DOHH2 (cell line): ENCODE measurements at regions not wholly inside any gene's neighbourhood (a gene's known extent, or its start where the extent isn't known, plus 50 kb on each side); places are given as distances from the start of the nearest gene placed in this dataset.

Experiments
- H3F3A ChIP-seq: fragments of 200-600 bp; sonication (generic), shearing (Covaris generic); 2 replicates; pipeline ENCODE4 v1.6.0; 2016; ENCODE audit warnings: antibody characterized with exemption, mild to moderate bottlenecking; ENCODE audit not compliant: control insufficient read depth, insufficient read depth
- H3K27ac ChIP-seq: fragments of 200-600 bp; sonication (generic); 2 replicates; pipeline ENCODE4 v1.5.1; 2014; ENCODE audit warnings: low read depth, mild to moderate bottlenecking, low read length, moderate library complexity
- H3K27me3 ChIP-seq: fragments of 200-600 bp; sonication (generic); 2 replicates; pipeline ENCODE4 v1.6.1; 2014; ENCODE audit warnings: mild to moderate bottlenecking, low read length, mixed read lengths; ENCODE audit not compliant: control insufficient read depth
- H3K36me3 ChIP-seq: fragments of 200-600 bp; sonication (generic); 2 replicates; pipeline ENCODE4 v1.6.1; 2014; ENCODE audit warnings: mild to moderate bottlenecking, low read length, moderate library complexity, mixed read lengths; ENCODE audit not compliant: control insufficient read depth
- H3K4me1 ChIP-seq: fragments of 200-600 bp; sonication (generic); 2 replicates; pipeline ENCODE4 v1.6.1; 2014; ENCODE audit warnings: mild to moderate bottlenecking, low read length, mixed read lengths; ENCODE audit not compliant: control insufficient read depth
- H3K4me2 ChIP-seq: fragments of 200-600 bp; sonication (generic); 2 replicates; pipeline ENCODE4 v1.6.0; 2014; ENCODE audit warnings: mild to moderate bottlenecking, low read length, moderate library complexity
- H3K4me3 ChIP-seq: fragments of 200-600 bp; sonication (generic); 2 replicates; pipeline ENCODE4 v1.5.1; 2014; ENCODE audit warnings: mild to moderate bottlenecking, low read length, mixed read lengths
- H3K79me2 ChIP-seq: fragments of 200-600 bp; sonication (generic); 2 replicates; pipeline ENCODE4 v1.6.1; 2014; ENCODE audit warnings: mild to moderate bottlenecking, low read length, mixed read lengths; ENCODE audit not compliant: control insufficient read depth
- H3K9me2 ChIP-seq: fragments of 200-600 bp; sonication (generic); replicated peaks from 2 replicates; pipeline ENCODE4 v1.6.1; 2014; ENCODE audit warnings: mild to moderate bottlenecking, low read length, mixed read lengths; ENCODE audit not compliant: control insufficient read depth
- H3K9me3 ChIP-seq: fragments of 200-600 bp; sonication (generic); 2 replicates; pipeline ENCODE4 v1.6.1; 2014; ENCODE audit warnings: antibody characterized with exemption, low read length, mixed read lengths; ENCODE audit not compliant: control insufficient read depth, insufficient read depth
- H4K20me1 ChIP-seq: fragments of 200-600 bp; sonication (generic); 2 replicates; pipeline ENCODE4 v1.6.0; 2014; ENCODE audit warnings: low read depth, mild to moderate bottlenecking, antibody characterized with exemption, low read length, moderate library complexity; ENCODE audit not compliant: control insufficient read depth, insufficient read depth
- EZH2phosphoT487 ChIP-seq: fragments of 200-600 bp; sonication (generic); IDR thresholded peaks from 2 replicates; pipeline ENCODE4 v1.6.1; 2017; ENCODE audit warnings: borderline replicate concordance, mild to moderate bottlenecking, antibody characterized with exemption, low read length, moderate library complexity, mixed read lengths
- TF ChIP-seq, protein P1 (sequence below): fragments of 200-600 bp; sonication (generic); IDR thresholded peaks from one replicate; pipeline ENCODE4 v1.5.1; 2014; ENCODE audit warnings: antibody characterized with exemption, mild to moderate bottlenecking, low read depth, low read length; ENCODE audit not compliant: poor library complexity, severe bottlenecking

DNA sequence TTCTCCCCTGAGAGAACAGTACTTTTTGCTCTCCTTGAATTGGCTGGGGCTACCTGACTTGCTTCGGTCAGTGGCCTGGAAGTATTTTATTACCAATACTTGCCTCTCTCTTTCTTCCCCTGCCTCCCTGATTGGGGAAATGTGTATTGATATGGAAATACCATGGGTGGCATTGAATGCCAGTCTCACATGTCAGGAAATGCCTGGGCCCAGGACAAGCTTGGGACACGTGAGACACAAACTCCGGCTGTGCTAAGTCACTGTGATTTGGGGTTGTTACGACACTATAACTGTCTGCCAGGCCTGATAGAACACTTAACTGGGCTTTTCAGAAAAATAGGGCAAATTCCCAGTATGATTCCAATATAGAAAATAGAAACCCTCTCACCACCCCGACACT is 238.3 kb downstream of the GADD45G start:
- Histone ChIP-seq H4K20me1 (no peaks in the 10 kb centered on the region), H3K27me3 (no peaks in the 10 kb centered on the region), H3K4me2 (no peak overlapping the region), H3K36me3 (no peaks in the 10 kb centered on the region), H3K4me3 (no peak overlapping the region), H3K79me2 (no peaks in the 10 kb centered on the region), H3K9me3 (no peaks in the 10 kb centered on the region), H3K27ac (no peak overlapping the region), H3K9me2 (no peaks in the 10 kb centered on the region), H3K4me1 (no peaks in the 10 kb centered on the region), H3F3A (no peaks in the 10 kb centered on the region)
- no peak for TF ChIP-seq EZH2phosphoT487
- TF ChIP-seq, protein P1, sequence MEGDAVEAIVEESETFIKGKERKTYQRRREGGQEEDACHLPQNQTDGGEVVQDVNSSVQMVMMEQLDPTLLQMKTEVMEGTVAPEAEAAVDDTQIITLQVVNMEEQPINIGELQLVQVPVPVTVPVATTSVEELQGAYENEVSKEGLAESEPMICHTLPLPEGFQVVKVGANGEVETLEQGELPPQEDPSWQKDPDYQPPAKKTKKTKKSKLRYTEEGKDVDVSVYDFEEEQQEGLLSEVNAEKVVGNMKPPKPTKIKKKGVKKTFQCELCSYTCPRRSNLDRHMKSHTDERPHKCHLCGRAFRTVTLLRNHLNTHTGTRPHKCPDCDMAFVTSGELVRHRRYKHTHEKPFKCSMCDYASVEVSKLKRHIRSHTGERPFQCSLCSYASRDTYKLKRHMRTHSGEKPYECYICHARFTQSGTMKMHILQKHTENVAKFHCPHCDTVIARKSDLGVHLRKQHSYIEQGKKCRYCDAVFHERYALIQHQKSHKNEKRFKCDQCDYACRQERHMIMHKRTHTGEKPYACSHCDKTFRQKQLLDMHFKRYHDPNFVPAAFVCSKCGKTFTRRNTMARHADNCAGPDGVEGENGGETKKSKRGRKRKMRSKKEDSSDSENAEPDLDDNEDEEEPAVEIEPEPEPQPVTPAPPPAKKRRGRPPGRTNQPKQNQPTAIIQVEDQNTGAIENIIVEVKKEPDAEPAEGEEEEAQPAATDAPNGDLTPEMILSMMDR: no peak

DNA sequence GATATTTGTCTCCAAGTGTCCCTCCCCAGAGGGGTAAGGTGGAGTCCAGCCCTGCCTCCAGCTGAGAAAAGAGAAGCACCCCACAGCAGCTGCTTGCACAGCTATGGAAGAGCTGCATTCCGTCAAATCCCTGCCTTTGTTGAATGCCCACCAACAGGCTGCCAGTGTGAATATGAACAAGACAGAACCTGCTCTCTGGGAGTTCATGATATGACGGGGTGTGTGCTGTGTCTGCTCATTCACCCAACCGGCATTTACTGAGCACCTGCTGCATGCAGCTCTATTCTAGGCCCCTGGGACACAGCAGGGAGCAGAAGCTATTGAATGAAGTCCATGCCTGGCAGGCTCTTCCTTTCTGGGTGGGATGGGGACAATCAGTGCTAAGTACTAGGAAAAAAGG is 238.8 kb downstream of the GADD45G start:
- Histone ChIP-seq H3K4me1 (no peaks in the 10 kb centered on the region), H3K27ac (no peak overlapping the region), H3K9me3 (no peaks in the 10 kb centered on the region), H3K9me2 (no peaks in the 10 kb centered on the region), H3K27me3 (no peaks in the 10 kb centered on the region), H4K20me1 (no peaks in the 10 kb centered on the region), H3K4me3 (no peak overlapping the region), H3K79me2 (no peaks in the 10 kb centered on the region), H3K4me2 (no peak overlapping the region), H3F3A (no peaks in the 10 kb centered on the region), H3K36me3 (no peaks in the 10 kb centered on the region)
- TF ChIP-seq, protein P1: no peak
- TF ChIP-seq EZH2phosphoT487: no peak

DNA sequence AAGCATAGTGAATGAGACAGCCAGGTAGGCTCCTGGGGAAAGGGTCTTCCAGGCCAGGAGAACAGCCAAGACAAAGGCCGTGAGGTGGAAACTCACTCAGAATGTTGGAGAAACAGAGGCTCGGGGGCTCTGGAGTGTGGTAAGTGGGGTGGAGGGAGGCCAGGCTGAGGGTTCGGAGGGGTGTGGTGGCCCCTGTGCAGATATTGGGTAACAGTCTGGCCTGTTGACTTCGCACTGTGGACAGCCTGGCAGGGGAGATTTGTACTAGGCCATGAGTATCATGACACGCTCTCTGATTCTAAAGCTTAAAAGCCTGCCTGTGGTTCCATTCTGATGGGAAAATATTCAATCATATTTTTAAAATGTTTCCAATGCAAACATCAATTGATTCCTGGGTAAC is 239.3 kb downstream of the GADD45G start:
- H3K79me2 ChIP-seq: no peaks in the 10 kb centered on the region
- H3K27ac ChIP-seq: no peak overlapping the region
- no peaks in the 10 kb centered on the region for H3F3A ChIP-seq
- no peaks in the 10 kb centered on the region for H3K9me2 ChIP-seq
- TF ChIP-seq EZH2phosphoT487: no peak
- TF ChIP-seq, protein P1: no peak
- H3K27me3 ChIP-seq: no peaks in the 10 kb centered on the region; the same call in 1 of the 2 replicates
- no peak overlapping the region for H3K4me3 ChIP-seq
- H3K4me1 ChIP-seq: no peaks in the 10 kb centered on the region
- no peak overlapping the region for H3K4me2 ChIP-seq
- H3K36me3 ChIP-seq: no peaks in the 10 kb centered on the region
- no peaks in the 10 kb centered on the region for H4K20me1 ChIP-seq
- no peaks in the 10 kb centered on the region for H3K9me3 ChIP-seq

DNA sequence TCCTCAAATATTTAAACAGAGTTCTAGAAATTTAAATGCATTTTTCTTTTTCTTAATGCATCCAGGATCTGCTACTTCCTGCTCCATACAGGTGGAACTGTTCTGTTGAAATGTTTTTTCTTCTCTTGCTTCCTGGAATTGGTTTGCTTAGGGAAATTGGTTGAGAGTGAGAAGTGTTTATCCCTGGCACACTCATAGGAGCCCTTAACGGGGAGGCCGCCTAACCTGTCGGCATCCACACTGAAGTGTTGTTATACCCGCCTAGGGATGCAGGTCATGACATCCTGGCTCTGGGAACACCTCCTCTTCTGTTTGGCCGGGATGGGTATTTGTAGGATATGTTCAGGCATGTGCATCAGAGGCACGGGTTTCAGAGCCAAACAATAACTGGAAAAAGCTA is 239.7 kb downstream of the GADD45G start:
- H3K27ac ChIP-seq: no peak overlapping the region
- no peak overlapping the region for H3K4me2 ChIP-seq
- no peaks in the 10 kb centered on the region for H3K9me2 ChIP-seq
- H3K79me2 ChIP-seq: no peaks in the 10 kb centered on the region
- H3K27me3 ChIP-seq: no peaks in the 10 kb centered on the region; the same call in 1 of the 2 replicates
- no peaks in the 10 kb centered on the region for H3K4me1 ChIP-seq
- no peaks in the 10 kb centered on the region for H3F3A ChIP-seq
- no peak for TF ChIP-seq EZH2phosphoT487
- TF ChIP-seq, protein P1: no peak
- no peaks in the 10 kb centered on the region for H4K20me1 ChIP-seq
- no peaks in the 10 kb centered on the region for H3K9me3 ChIP-seq
- no peaks in the 10 kb centered on the region for H3K36me3 ChIP-seq
- no peak overlapping the region for H3K4me3 ChIP-seq
